ENCODE measurements at regions not wholly inside any gene's neighbourhood (a gene's known extent, or its start where the extent isn't known, plus 50 kb on each side); places are given as distances from the start of the nearest gene placed in this dataset.

- TF ChIP-seq, protein P1, sequence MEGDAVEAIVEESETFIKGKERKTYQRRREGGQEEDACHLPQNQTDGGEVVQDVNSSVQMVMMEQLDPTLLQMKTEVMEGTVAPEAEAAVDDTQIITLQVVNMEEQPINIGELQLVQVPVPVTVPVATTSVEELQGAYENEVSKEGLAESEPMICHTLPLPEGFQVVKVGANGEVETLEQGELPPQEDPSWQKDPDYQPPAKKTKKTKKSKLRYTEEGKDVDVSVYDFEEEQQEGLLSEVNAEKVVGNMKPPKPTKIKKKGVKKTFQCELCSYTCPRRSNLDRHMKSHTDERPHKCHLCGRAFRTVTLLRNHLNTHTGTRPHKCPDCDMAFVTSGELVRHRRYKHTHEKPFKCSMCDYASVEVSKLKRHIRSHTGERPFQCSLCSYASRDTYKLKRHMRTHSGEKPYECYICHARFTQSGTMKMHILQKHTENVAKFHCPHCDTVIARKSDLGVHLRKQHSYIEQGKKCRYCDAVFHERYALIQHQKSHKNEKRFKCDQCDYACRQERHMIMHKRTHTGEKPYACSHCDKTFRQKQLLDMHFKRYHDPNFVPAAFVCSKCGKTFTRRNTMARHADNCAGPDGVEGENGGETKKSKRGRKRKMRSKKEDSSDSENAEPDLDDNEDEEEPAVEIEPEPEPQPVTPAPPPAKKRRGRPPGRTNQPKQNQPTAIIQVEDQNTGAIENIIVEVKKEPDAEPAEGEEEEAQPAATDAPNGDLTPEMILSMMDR (IDR thresholded peaks at IDR 0.05): no peak
- TF ChIP-seq EP300 (IDR thresholded peaks at IDR 0.05) (no peak), POLR2AphosphoS5 (IDR thresholded peaks at IDR 0.05) (no peak)
These were observed 148.0 kb downstream of the OAT start for GRCh38 chr10:124270530-124271327.

All from esophagus muscularis mucosa (tissue), 4 donors.